SKM-1 treated with dmso at 0.1 percent for 144 hours (cell line): ENCODE measurements at regions not wholly inside any gene's neighbourhood (a gene's known extent, or its start where the extent isn't known, plus 50 kb on each side); places are given as distances from the start of the nearest gene placed in this dataset.

Source experiments
- DNase-seq: peaks from one replicate; lab custom pipeline; 2025; ENCODE audit not compliant: unreplicated experiment; lab: John Stamatoyannopoulos, UW

DNA sequence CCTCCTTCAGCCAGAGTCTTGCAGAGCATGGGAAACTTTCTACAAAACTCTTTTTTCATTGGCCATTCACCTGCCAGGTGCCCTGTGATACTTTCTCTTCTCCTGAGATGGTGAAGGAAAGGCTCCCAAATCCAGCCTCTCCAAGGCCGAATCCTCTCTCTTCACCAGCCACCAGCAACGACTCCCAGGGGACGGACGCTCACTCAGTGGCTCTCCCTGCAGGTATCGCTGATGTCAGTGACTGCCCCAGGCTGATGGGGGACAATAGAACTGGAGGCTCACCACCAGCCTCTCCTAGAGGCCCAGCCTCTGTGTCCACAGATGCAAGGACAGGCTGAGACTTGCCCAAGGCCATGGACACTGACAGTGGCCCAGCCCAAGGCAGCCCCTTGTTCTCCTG, 204.1 kb downstream of the BCL11B start:
- no peak for DNase-seq

DNA sequence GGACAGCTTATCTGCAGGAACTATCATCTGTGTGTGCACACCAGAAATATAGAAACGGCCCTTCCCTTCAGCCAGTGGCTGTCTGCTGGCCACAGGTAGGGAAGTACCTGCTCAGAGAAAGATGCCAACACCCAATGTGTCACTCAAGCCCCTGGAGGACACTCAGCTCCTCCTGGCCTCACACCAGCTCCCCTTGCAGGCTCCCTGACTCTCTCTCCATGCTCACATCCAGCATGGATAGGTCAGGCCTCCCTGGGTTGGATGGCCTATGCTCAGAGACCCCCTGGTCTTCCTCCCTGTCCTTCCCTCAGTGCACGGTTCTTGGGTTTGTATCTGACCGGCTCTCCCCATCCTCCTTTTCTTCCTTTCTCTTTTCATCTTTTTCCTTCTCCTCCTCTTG, 202.1 kb downstream of the BCL11B start:
- DNase-seq, result no peak

DNA sequence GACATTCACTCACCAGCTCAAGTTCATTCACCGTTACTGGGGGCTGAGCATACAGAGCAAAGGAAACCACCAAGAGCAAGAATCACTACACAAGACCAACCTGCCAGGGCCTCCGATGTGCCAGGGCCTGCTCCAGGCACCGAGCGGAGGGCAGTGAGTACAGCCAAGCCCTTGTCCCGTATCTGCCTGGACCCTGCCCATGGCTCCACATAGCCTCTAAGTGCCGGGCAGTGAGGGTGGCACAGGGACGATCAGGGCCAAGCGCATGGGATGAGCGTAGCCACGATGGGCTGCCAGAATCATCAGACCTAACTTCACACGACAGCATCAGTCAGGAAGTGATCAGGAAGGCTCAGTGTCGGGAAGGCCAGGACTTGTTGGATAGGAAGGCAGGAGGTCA, 199.6 kb downstream of the BCL11B start:
- no peak for DNase-seq

DNA sequence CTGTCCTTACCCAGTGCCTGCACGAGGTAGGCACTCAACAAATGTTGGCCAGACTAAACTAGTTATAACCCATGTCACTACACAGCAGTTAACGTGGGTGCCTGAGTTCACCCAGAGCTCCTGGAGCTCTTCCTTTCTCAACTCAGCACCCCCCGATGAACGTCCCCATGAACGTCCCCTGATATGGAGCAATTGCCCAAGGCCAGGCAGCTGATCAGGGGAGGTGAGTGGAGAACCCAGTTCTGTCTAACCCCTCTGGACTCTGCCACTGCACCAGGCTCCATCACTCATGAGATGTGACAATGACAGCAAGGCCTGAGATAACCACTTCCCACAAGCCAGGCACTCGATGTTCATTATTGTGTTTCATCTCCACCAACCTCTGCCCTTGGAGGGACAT, 199.0 kb downstream of the BCL11B start:
- DNase-seq, result no peak

DNA sequence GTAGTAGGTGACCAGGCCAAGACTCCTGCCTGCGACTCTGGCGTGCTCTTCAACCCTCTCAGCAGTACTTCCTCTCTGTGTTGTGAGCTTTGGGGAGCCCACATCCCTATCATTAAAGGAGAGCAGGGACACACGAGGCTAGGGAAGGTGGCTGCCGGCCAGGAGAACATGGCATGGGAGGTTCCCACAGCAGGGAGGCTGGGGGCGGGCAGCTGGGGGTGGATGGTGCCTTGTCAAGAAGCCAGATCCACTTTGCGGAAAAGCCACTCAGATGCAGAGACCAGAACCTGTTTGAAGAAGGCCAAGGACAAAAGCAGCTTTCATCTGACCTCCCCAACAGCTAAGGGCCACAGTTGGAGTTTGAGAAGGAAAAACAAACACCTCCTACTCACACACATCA, 198.6 kb downstream of the BCL11B start:
- DNase-seq, result no peak

DNA sequence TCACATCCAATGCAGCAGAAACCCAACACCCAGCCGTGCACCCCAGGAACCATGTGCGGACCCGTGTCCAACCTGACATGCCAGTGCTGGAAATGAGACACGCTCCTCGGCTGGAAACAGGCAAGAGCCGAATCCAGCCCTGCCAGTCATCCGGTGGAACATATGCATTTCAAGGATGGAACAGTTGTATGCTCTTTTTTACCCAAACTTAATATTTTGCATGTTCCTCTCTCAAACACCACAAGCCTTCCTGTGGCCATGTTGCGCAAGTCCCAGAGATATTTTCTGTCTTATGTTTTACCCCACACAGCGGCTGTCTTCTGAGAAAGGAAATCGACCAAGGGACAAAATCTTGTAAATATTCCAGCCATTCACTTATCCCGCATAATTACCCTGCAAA, 196.9 kb downstream of the BCL11B start:
- peak; percentile 54 for DNase-seq

DNA sequence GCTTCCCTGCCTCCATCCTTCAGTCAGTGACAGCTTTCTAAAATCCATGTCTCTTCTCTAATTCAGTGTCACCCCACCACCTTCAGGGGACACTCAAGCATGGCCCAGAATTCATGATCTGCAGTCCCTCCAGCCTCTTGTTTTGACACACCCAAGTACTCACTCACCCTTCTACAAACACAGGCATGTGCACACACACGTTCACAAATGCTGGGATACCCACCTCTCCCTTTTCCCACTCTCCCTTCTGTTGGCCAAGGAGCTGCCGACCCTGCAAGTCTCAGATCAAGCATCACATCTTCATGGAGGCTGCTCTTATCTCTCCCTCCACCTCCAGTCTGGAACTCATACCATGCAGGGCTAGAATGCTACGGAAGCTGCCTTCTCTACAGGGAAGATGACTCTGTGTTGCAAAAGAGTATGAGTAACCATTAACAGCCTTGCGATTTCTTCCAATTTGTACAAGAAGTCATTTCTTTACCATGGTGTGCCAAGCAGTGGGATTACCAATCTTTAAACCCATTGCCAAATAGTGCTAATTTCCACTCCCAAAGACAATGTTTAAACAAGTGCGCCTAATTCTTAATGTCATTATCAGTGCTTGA, 196.1 kb downstream of the BCL11B start:
- peak; percentile 43 for DNase-seq

DNA sequence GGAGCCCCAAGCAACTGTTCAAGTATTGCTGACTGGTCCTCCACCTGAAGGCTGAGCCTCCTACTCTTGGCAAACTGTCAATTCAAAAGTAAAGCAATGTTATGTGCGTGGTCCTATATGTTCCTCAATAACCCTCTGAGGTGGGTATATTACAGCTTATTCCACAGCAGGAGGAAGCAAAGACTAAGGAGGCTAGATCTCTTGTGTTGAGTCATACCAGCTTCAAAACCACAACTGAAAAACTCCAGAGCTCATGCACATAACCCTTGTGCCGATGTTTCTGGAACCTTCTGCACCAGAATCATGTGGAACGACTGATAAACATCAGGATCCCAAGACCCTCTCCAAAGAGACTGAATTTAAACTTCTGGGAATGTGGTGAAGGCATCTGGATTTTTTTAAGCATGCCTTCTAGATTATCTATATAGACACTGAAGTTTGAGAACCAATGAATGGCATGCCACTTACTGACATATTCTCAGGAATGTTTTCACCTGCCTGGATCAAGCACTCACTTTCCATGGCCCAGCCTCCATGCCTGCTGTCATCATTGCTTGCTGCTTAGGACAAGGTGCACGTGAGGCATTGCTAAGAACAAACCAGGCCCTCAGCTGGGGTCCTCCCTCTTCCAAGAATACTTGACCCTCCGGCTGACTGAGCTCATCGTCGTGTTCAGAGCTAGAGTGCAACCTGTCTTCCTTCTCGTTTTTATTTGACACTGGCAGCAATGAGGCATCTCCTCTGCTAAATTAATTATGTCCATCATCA, 194.7 kb downstream of the BCL11B start:
- peak; percentile 63 for DNase-seq

DNA sequence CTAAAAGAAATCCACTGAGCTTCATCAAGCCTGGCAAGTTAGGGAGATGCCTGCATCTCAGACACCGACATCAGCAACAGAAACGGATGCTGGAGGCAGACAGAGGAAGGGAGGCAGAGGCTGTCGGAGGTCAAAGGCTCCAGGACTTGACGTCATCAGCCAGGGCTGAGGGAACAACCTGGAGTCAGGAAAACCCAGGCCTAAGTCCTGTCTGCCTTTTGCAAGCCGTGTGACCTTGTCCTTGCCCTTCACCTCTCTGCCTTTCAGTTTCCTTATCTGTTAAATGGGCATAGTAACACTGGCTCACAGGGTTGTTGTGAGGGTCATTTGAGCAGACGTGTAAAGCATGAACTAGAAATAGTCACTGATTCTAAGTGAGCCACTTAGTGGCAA, 194.2 kb downstream of the BCL11B start:
- DNase-seq, result no peak

DNA sequence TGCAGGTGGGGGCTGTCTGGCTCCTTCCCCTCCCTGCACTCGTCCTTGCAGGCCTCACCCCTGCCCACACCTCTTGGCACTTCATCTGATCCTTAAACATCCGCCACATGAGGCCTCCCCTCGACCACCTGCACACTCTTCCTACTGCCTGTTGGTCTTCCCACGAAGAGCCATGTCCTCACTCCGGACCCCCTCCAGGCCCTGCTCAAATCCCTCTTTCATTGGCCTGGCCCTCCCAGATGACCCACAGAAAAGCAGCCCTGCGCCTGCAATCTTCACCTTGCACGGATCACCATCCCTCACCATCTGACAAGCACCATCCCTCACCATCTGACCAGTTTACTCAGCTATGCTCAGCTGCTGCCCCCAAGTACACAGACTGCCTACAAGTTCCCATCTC, 193.6 kb downstream of the BCL11B start:
- no peak for DNase-seq

DNA sequence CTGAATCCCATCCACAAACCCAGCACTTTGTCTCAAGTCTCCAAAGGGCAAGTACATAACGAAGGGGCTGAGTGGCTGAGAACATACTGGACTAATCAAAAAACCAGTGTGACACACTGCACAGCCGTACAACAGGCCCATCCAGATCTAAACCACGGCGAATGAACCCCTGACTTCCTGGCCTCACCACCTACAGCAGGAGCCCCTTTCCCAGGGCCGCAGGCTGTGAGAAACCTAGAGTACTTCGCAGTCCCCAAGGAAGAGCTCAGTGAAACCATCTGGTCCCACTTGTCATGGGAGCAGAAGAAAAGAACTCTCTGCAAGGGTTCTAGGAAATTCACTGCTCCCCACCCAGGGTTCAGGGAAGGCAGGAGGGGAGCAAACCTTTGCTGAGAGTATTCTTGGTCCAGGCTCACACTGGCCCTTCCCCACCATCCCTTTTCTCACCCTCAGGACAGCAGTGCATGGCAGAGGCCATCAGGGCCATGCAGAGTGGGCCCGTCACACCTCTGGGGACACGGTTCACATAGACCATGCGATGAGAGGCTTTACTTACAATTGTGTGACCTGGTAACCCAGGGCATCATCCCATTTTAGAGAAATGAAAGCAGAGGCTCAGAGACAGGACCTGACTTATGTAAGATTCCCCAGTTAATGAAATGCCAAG, 192.8 kb downstream of the BCL11B start:
- no peak for DNase-seq

DNA sequence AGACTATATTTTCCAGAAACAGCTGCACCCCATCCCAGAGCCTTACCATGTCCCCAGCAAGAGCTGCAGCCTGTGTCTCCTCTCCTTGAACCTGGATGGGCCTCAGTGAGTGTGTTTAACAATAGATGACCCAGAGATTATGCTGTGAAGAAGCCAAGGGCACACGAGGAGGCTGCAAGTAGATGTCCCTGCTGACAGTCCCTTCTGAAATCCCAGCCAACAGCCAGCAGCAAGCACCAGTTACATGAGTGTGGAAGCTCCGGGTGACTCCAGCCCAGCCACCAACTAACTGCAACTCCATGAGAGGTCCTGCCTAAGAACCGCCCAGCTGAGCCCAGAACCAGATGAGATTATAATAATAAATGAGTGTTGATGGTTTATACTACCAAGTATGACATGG, 191.7 kb downstream of the BCL11B start:
- no peak for DNase-seq

DNA sequence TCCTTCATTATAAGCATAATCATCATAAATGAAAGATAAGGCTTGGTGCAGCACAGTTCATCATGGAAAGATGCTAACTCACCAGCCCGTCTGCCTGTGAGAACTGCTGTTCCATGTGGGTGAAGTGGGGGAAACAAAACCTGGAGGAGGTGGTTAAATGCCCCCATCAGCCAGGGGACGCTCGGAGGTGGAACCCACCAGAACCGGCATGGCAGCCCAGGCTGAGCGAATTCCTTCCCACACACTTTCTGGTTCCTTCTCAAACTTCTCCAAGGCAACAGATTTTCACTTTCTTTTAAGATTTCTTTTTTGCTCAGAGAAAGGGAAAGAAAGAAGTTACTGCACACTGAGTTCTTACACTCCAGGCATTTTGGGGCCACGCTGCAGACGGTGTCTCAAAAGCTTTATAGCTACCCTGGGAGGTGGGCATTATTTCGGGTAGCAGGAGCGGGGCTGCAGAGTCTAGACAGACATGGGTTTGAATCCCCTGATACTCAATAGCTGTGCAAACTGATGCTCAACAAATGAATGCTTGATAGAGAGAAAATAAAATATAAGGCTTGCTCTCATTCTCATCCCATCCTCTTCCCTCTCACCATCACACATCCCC, 190.7 kb downstream of the BCL11B start:
- DNase-seq, result no peak

DNA sequence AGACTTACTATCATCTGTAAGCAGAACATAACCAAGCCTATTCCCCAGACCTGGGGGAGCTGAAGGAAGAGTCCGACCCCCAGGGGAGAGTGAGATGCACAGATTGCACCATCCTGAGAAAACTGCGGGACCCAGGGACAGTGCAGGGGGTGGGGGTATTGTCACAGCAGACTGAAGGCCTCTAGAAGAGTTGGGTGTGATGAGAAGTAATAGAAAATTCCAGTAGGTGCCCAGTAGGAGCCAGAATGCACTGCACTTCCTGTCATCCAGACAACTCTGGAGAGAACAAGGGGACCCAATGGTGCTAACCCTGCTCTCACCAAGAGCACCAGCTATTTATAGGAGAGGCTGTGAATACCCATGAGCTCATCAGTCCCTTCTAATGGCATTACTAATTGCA, 190.1 kb downstream of the BCL11B start:
- no peak for DNase-seq

DNA sequence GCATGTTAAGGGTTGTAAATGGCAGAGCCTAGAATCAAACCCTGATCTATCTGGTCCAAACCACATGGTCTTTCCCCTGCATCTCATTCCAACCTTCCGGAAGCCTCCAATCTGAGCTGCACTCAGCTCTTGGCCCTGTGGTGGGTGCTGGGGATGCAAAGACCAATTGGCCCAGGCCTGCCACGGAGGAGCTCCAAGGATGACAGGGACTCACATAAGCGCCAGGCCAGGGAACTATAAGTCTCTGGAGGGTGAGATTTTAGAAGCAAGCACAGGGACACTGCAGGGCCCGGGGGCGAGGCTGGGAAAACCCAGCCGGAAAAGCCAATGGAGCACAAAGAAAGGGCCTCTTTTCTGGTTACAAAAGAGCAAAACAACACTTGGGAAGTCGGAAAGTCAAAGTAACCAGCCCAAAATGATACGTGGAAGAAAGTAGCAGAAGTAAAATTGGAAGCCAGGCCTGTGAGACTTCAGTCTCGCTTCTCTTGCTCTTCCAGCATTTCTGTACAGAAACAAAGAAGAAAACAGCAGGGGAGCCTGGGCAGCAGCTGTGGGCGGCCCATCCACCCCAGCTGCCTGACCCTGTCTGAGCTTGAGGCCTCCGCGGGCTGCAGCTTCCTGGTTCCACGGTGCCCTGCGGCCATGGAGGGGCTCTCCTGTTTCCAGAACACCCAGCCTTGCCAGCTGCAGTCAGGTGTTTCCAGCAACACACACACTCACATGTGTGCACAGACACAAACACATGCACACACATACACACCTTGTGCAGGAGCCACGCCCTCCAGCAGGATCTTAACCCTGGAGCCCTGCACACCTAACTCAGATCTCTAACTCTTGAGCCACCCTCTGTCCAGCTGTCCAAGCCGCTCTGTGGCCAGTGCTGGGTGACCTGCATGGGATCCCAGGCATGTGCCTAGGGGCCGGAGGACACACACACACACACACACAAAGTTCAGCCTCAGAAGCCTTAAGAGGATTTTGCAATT, 178.2 kb downstream of the BCL11B start:
- DNase-seq, result no peak

DNA sequence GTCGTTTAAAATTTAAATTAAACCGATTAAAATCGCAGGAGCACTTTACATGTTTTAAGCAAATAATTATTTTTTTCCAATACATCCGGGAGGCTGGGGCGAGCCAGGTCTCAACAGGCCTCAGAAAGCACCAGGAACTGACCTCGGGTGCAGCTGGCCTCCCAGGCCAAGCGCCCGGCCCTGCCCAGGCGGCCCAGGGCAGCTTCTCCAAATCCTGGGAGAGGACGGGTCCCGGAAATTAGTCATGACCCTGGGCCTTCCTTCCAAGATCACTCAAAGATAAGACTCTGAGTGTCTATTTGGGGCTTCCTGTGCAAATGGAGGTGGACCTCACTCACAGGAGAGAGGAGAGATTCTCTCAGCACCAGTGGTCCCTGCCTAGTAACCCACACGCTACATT, 177.1 kb downstream of the BCL11B start:
- no peak for DNase-seq

DNA sequence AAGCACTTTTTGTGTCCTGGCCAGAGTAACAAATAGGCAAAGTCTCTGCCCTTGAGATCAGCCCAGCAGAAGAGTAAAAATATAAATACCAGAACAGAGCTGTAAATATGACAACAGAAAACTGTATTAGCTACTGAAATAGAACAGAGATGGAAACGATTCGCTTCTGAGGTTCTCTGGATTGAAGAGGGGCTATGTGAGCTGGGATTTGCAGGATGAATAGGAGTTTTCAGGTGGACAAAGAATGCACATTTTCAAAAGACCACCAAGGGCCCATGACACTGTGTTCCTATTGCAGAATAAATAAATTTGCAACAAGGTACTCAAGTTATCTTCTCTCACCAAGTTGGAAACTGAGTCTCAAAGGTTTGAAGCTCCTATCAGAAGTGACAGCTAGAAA, 176.6 kb downstream of the BCL11B start:
- DNase-seq, result no peak

DNA sequence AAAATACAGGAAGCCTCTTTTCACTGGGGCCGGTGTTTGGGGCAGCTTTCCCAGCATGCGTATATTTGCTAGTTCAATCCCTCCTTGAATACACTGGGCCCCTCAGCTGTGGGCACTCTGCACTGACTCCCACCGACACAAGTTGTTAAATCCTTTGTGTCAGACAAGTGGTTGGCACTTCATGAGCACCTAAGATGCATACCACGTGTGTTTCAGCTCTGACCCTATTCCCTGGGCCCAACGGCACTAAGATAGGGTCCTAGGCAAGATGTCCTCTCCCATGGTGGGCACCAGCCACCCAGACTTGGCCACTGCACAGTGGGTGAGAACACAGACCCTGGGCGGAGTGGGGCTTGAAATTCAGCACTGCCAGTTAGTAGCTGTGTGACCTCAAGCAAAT, 173.8 kb downstream of the BCL11B start:
- DNase-seq, result no peak

DNA sequence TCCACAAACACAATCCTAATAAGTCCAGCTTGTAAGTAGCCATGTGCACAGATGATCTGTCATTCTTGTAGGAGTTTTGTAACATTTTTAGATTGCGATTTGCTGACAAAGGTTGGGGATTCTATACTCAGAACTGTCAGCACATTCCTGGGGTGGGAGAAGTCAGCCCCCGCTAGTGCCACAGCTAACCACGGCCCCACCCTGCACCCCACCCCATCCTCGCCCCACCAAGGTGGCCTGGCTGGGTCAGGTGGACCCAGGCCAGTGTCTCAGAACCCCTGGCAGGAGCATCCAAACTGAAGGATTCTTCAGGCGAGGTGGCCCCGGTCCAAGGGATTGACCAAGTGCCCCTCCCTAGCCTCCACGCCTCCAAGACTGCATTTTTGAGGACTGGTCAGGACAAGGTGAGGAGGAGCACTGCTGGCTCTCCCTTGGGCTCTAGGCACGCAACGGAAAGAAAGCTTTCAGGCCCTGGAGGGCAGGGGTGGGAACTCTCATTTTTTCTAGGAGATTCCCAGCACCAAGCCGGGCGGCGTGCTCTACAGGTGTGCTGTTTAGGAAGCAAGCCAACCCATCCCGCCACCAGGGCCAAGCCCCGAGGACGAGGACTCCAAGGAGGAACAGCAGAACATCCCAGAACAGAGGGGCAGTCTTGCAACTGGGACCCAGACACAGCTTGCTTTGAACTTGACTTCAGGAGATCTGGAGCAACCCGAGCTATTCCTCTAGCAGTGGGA, 172.8 kb downstream of the BCL11B start:
- no peak for DNase-seq
